Astrocyte (in vitro differentiated cells and primary cell): ENCODE measurements at regions not wholly inside any gene's neighbourhood (a gene's known extent, or its start where the extent isn't known, plus 50 kb on each side); places are given as distances from the start of the nearest gene placed in this dataset.

Experiments used
- CTCF ChIP-seq: IDR thresholded peaks from 2 replicates; pipeline ENCODE4 v1.5.1; 2011; ENCODE audit warnings: low read depth, mild to moderate bottlenecking, inconsistent platforms, low read length, moderate library complexity; ENCODE audit not compliant: insufficient read depth
- EZH2 ChIP-seq: IDR thresholded peaks from 2 replicates; pipeline ENCODE4 v1.6.1; 2012; ENCODE audit warnings: mild to moderate bottlenecking, low read length, inconsistent platforms; ENCODE audit not compliant: insufficient read depth

- TF ChIP-seq CTCF (no peak), EZH2 (no peak)
Measured at GRCh38 chr20:7654231-7654630, 286.0 kb downstream of the HAO1 start.
